NT2/D1 (cell line): ENCODE measurements at regions not wholly inside any gene's neighbourhood (a gene's known extent, or its start where the extent isn't known, plus 50 kb on each side); places are given as distances from the start of the nearest gene placed in this dataset.

Experiments used
- DNase-seq: peaks from one replicate; pipeline ENCODE4 v3.0.0-alpha.2; 2011; ENCODE audit warnings: low read depth, low spot score
- H3K27me3 ChIP-seq: 2 replicates; pipeline ENCODE4 v1.6.0; 2011; ENCODE audit warnings: mild to moderate bottlenecking; ENCODE audit not compliant: insufficient read length, insufficient read depth
- H3K36me3 ChIP-seq: 2 replicates; pipeline ENCODE4 v1.6.1; 2011; ENCODE audit warnings: mild to moderate bottlenecking, low read length, mixed read lengths; ENCODE audit not compliant: insufficient read depth, insufficient read length
- H3K4me1 ChIP-seq: 2 replicates; pipeline ENCODE4 v1.5.1; 2011; ENCODE audit not compliant: insufficient read depth, insufficient read length
- H3K4me3 ChIP-seq: 2 replicates; pipeline ENCODE4 v1.5.1; 2011; ENCODE audit warnings: low read depth; ENCODE audit not compliant: insufficient read length
- H3K9ac ChIP-seq: 2 replicates; pipeline ENCODE4 v1.6.0; 2011; ENCODE audit warnings: low read depth; ENCODE audit not compliant: insufficient read length
- H3K9me3 ChIP-seq: 2 replicates; pipeline ENCODE4 v1.5.1; 2011; ENCODE audit warnings: mild to moderate bottlenecking, low read length; ENCODE audit not compliant: insufficient read depth
- SUZ12 ChIP-seq: IDR thresholded peaks from 2 replicates; pipeline ENCODE4 v1.6.1; 2011; ENCODE audit not compliant: insufficient read length, insufficient read depth; ENCODE audit errors: extremely low read depth
- YY1 ChIP-seq: IDR thresholded peaks from 2 replicates; pipeline ENCODE4 v1.6.1; 2011; ENCODE audit not compliant: insufficient read length, insufficient read depth
- ZNF274 ChIP-seq: IDR thresholded peaks from 2 replicates; pipeline ENCODE4 v1.6.1; 2011; ENCODE audit warnings: mild to moderate bottlenecking, low read depth, low read length

- no peak for TF ChIP-seq YY1
- Histone ChIP-seq H3K27me3 (no peaks in the 10 kb centered on the region), H3K9me3 (no peaks in the 10 kb centered on the region), H3K4me1 (peaks cover 11% of the 10 kb centered on the region), H3K4me3 (no peak overlapping the region), H3K9ac (peak overlapping the region; percentile 50), H3K36me3 (no peaks in the 10 kb centered on the region)
- DNase-seq: peak; percentile 20
Observed at GRCh38 chr22:23389271-23390071, 190.6 kb downstream of the IGLL1 start.

DNA sequence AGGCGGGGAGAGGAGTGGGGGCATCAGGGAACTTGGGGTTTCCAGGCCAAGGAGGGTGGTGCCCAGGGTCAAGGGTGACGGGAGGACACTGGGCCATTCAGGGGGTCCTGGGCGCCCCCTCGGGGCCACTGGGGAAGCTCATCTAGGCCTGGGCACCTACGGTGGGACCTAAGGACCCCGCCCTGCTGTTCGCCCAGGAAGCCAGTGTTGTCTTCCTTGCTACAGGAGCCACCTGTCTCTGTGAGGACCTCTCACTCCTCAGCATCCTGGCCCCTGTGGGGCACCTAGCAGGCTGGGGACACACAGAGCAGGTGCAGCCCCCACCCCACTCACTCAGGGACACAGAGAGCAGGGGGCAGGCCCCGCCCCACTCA is 191.6 kb downstream of the IGLL1 start:
- Histone ChIP-seq H3K4me1 (peaks cover 18% of the 10 kb centered on the region), H3K4me3 (no peak overlapping the region), H3K27me3 (no peaks in the 10 kb centered on the region), H3K9ac (no peak overlapping the region), H3K9me3 (no peaks in the 10 kb centered on the region), H3K36me3 (no peaks in the 10 kb centered on the region)
- TF ChIP-seq SUZ12: no peak
- no peak for TF ChIP-seq ZNF274
- no peak for TF ChIP-seq YY1
- no peak for DNase-seq

GRCh38 chr22:23387827-23388516 is 192.1 kb downstream of the IGLL1 start:
- no peak for DNase-seq
- Histone ChIP-seq H3K9me3 (no peaks in the 10 kb centered on the region), H3K27me3 (no peaks in the 10 kb centered on the region), H3K4me1 (peaks cover 20% of the 10 kb centered on the region), H3K9ac (no peak overlapping the region), H3K4me3 (no peak overlapping the region), H3K36me3 (no peaks in the 10 kb centered on the region)
- no peak for TF ChIP-seq ZNF274
- no peak for TF ChIP-seq SUZ12
- TF ChIP-seq YY1: no peak

DNA sequence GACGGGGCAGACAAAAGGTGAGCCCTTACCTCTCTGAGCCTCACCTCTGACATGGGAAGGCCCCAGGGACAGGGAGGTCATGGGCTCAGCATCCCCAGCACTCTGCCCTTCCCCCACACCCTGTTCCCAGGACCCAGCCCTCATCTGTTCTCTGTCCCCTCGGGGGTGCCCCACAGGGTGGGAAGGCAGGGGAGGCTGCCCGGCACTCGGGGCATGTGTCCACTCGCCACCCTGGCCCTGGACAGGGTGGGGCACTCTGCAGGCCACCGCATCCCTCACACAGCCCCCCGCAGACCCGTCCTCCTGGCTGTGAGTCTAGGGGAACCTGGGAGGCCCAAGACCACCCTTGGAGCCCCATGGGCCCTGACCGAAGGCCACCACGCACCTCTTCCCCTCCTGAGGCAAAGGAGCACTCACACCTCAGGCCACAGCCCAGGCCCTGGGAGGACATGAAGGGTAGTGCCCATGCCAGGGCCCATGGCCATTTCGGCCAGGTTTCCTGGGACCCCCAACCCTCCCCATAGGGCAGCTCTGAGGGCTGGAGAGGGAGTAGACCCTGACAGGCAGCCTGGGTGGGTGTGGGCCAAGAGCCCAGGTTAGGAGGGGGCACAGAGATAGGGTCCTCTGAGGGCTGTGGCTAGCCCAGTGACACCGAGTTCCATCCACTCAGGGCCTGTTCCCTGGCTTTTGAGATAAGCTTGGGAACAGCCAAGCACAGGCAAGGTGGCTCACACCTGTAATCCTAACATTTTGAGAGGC is 193.1 kb downstream of the IGLL1 start:
- H3K4me1 ChIP-seq: peaks cover 21% of the 10 kb centered on the region
- DNase-seq: no peak
- H3K36me3 ChIP-seq: no peaks in the 10 kb centered on the region
- H3K9me3 ChIP-seq: no peaks in the 10 kb centered on the region
- H3K9ac ChIP-seq: no peak overlapping the region
- no peak overlapping the region for H3K4me3 ChIP-seq
- TF ChIP-seq ZNF274: no peak
- TF ChIP-seq SUZ12: no peak
- no peak for TF ChIP-seq YY1
- H3K27me3 ChIP-seq: no peaks in the 10 kb centered on the region

DNA sequence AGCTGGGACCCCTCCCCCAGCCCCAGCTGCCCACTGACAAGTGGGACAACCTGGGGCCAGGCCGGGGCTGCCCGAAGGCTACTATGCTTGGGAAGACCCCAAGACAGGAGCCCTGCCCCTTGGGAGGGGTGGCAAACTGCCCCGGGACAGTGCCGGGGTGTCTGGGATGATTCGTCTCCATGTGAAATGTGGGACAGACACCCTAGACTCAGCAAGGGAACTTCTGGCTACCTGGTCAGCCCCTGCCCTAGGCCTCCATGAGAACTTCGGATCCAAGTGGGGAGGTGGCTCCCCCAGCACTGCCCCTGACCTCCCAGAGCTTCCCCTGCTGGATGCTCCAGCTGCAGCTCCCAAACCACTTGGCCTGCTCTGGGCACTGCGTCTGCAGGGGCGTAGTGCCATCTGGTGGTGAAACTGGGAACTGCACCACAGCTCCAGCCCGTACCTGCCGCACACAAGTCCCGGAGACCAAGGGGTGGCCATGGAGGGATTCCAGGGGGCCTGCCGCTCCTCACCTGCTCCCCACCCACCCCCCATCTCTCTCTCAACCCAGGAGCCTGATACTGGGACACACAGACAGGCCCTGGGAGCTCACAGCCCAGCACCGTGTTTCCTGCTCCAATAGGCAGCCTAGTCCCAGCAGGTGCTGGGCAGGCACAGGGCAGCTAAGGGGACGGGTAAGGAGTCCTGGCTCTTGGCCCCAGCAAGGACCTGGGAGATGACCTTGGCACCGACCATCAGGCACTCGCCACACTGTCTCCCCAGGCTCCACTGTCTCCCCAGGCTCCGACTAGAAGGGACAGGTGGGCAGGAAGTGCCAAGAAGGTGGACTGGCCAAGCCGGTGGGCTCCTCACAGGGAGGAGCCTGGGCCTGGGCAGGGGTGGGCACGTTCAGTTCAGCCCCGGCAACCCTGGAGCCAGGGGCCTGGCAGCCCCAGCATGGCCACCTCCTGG is 194.1 kb downstream of the IGLL1 start:
- peak; percentile 60 for DNase-seq
- Histone ChIP-seq H3K4me1 (peaks cover 24% of the 10 kb centered on the region), H3K27me3 (no peaks in the 10 kb centered on the region), H3K36me3 (no peaks in the 10 kb centered on the region), H3K9me3 (no peaks in the 10 kb centered on the region), H3K9ac (peak overlapping the region; percentile 32), H3K4me3 (no peak overlapping the region)
- TF ChIP-seq YY1 (no peak), SUZ12 (no peak)

DNA sequence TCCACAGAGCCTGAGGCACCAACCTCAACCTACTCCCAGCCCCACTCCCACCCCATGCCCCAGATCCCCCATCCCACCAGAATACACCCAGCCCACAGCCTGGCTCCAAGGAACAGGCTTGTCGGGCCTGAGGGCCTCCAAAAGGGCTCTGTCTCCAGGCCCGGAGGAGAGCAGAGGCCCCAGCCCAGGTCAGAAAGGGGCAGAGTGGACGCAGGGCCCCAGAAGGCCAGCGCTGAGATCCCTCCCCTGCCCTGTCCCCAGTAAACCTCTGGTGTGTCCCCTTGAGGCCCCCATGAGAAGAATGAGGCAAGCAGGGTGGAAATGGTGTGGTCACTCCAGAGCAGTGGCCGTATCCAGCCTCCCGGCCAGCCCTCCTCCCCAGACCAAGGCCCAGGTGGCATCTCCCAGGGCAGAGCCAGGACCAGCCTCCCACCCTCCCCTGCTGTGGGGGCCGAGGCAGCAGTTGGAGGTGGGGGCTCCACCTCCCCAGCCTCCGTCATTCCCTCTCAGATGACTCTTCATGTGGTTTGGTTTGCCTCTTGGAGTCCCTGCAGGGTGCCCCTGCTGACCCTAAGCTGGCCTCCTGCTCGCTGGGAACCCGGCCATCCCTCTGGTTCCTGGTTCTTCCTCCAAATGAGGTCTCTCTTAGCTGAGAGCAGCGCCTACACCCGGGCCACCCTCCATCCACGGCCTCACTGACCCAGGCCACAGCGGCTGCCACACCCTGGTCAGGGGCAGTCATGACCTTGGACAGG is 195.0 kb downstream of the IGLL1 start:
- H3K4me3 ChIP-seq: no peak overlapping the region
- peaks cover 24% of the 10 kb centered on the region for H3K4me1 ChIP-seq
- H3K9ac ChIP-seq: no peak overlapping the region
- DNase-seq: no peak
- H3K27me3 ChIP-seq: peaks cover 2% of the 10 kb centered on the region
- no peaks in the 10 kb centered on the region for H3K36me3 ChIP-seq
- no peak for TF ChIP-seq ZNF274
- no peak for TF ChIP-seq YY1
- TF ChIP-seq SUZ12: no peak
- H3K9me3 ChIP-seq: no peaks in the 10 kb centered on the region
